ENCODE measurements at regions not wholly inside any gene's neighbourhood (a gene's known extent, or its start where the extent isn't known, plus 50 kb on each side); places are given as distances from the start of the nearest gene placed in this dataset.
"Not testable (repeated sequence)": the region's sequence is repeated elsewhere in the genome, so short reads cannot be mapped to it uniquely, and the experiment has no call there.

DNA sequence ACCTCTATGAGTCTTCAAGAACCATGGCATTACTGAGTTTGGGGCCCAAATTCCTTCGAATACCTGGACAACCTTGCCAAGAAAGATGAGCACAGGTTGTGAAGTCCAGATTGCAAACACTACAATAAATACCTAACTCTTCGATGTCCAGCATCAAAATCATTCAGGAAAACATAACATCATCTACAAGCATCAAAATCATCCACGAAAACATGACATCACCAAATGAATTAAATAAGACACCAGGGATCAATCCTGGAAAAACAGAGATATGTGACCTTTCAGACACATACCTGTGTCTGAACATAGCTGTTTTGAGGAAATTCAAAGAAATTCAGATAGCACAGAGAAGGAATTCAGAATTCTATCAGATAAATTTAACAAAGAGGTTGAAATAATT lies 262.0 kb upstream of the KITLG start:
- H3K9me3 ChIP-seq (ENCODE audit: control insufficient read depth, insufficient read depth, low read length), result peaks cover 19% of the 10 kb centered on the region
- no peak overlapping the region for H3K9ac ChIP-seq (ENCODE audit: low read depth, low read length)
- H3K36me3 ChIP-seq (ENCODE audit: insufficient read depth, low read length), result no peaks in the 10 kb centered on the region
- no peaks in the 10 kb centered on the region for H3K4me1 ChIP-seq (ENCODE audit: insufficient read depth, low read length)

DNA sequence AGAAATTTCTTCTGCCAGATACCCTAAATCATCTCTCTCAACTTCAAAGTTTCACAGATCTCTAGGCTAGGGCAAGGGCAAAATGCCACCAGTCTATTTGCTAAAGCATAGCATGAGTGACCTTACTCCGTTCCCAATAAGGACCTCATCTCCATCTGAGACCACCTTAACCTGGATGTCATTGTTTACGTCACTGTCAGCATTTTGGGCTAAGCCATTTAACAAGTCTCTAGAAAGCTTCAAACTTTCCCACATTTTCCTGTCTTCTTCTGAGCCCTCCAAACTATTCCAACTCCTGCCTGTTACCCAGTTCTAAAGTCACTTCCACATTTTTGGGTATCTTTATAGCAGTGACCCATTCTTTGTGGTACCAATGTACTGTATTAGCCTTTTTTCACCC lies 259.2 kb upstream of the KITLG start:
- H3K9ac ChIP-seq (ENCODE audit: low read depth, low read length), result no peak overlapping the region

GRCh38 chr12:88836156-88836555 lies 255.9 kb upstream of the KITLG start:
- H3K9me3 ChIP-seq (ENCODE audit: control insufficient read depth, insufficient read depth, low read length), result peaks cover 22% of the 10 kb centered on the region
- no peak overlapping the region for H3K9ac ChIP-seq (ENCODE audit: low read depth, low read length)
- H3K36me3 ChIP-seq (ENCODE audit: insufficient read depth, low read length), result no peaks in the 10 kb centered on the region
- H3K4me1 ChIP-seq (ENCODE audit: insufficient read depth, low read length), result peaks cover 7% of the 10 kb centered on the region; the same call in 1 of the 2 replicates

More for the DNA sequence above, 259.2 kb upstream of the KITLG start:
- no peaks in the 10 kb centered on the region for H3K4me1 ChIP-seq (ENCODE audit: insufficient read depth, low read length)
- H3K36me3 ChIP-seq (ENCODE audit: insufficient read depth, low read length), result no peaks in the 10 kb centered on the region
- H3K9me3 ChIP-seq (ENCODE audit: control insufficient read depth, insufficient read depth, low read length), result peaks cover 22% of the 10 kb centered on the region

GRCh38 chr12:88834226-88834625 lies 254.0 kb upstream of the KITLG start:
- no peak overlapping the region for H3K9ac ChIP-seq (ENCODE audit: low read depth, low read length)
- peaks cover 7% of the 10 kb centered on the region; the same call in 1 of the 2 replicates for H3K4me1 ChIP-seq (ENCODE audit: insufficient read depth, low read length)
- peaks cover 14% of the 10 kb centered on the region for H3K9me3 ChIP-seq (ENCODE audit: control insufficient read depth, insufficient read depth, low read length)

DNA sequence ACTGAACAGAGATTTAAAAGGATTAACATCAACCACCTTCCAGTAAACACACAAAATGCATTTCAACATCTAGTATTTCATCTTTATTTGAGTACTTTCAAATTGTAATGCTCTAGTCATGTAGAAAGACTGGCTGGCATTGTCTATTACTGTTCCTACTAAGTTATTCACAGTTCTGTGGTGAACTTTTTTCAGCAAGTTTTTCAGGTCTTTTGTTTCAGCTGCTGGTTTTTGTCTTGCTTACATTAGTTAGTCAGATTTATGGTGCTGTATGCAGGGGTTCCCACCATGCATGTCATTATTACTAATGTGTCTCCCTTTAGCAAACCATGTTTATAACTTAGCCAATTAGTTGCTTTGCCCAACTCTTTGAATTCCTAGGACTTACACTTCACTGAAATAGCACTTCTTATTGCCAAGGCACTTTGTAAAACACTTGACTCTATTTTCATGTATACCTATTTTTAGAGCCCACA lies 253.4 kb upstream of the KITLG start:
- H3K36me3 ChIP-seq (ENCODE audit: insufficient read depth, low read length), result no peaks in the 10 kb centered on the region
- H3K9ac ChIP-seq (ENCODE audit: low read depth, low read length), result no peak overlapping the region
- H3K4me1 ChIP-seq (ENCODE audit: insufficient read depth, low read length), result peaks cover 7% of the 10 kb centered on the region; the same call in 1 of the 2 replicates
- peaks cover 10% of the 10 kb centered on the region for H3K9me3 ChIP-seq (ENCODE audit: control insufficient read depth, insufficient read depth, low read length)

More at GRCh38 chr12:88834226-88834625, 254.0 kb upstream of the KITLG start:
- no peaks in the 10 kb centered on the region for H3K36me3 ChIP-seq (ENCODE audit: insufficient read depth, low read length)

DNA sequence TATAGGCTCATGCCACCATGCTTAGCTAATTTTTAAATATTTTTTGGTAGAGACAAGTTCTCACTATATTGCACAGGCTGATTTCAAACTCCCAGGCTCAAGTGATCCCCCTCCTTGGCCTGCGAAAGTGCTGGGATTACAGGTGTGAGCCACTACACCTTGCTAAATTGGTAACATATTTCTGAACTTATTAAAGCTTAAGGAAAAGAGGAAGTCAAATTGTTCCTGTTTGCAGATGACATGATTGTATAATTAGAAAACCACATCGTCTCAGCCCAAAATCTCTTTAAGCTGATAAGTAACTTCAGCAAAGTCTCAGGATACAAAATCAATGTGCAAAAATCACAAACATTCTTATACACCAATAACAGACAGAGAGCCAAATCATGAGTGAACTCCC lies 248.3 kb upstream of the KITLG start:
- not testable (repeated sequence) for H3K9me3 ChIP-seq (ENCODE audit: control insufficient read depth, insufficient read depth, low read length); H3K36me3 ChIP-seq (ENCODE audit: insufficient read depth, low read length); H3K9ac ChIP-seq (ENCODE audit: low read depth, low read length); H3K4me1 ChIP-seq (ENCODE audit: insufficient read depth, low read length)

DNA sequence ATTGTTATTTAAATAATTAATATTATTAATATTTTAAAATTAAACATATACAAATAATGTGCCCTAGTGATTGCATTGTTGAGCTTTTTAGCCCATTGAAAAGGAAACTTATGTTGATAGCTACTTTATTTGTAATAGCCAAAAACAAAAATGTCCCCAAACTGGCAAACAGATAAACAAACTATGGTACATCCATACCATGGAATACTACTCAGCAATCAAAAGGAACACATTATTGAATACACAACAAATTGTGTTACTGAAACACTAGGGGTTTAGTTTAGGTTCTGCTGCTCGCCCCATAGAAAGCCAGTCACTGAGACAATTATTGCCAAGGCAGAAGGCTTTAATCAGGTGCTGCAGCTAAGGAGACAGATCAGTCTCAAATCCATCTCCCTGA lies 239.7 kb upstream of the KITLG start:
- Histone ChIP-seq H3K9ac (ENCODE audit: low read depth, low read length) (no peak overlapping the region), H3K4me1 (ENCODE audit: insufficient read depth, low read length) (no peaks in the 10 kb centered on the region), H3K36me3 (ENCODE audit: insufficient read depth, low read length) (no peaks in the 10 kb centered on the region), H3K9me3 (ENCODE audit: control insufficient read depth, insufficient read depth, low read length) (no peaks in the 10 kb centered on the region; the same call in 1 of the 2 replicates)

GRCh38 chr12:88816201-88816600 lies 235.9 kb upstream of the KITLG start:
- H3K4me1 ChIP-seq (ENCODE audit: insufficient read depth, low read length), result no peaks in the 10 kb centered on the region

DNA sequence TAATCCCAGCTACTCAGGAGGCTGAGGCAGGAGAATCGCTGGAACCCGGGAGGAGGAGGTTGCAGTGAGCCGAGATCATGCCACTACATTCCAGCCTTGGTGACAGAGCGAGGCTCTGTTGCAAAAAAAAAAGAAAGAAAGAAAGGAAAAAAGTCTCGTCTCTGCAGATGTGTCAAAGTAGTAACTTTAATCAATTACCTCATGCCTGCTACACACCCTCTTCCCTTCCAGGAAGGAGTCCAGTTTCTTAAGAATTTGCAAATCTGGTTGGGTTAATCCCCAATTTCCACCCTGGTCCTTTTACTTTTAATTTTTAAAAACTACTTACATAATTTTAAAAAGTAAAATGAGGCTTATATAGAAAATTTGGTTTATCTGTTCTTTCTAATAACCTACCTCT lies 234.5 kb upstream of the KITLG start:
- Histone ChIP-seq H3K4me1 (ENCODE audit: insufficient read depth, low read length) (no peaks in the 10 kb centered on the region), H3K9me3 (ENCODE audit: control insufficient read depth, insufficient read depth, low read length) (no peaks in the 10 kb centered on the region; the same call in 1 of the 2 replicates), H3K36me3 (ENCODE audit: insufficient read depth, low read length) (no peaks in the 10 kb centered on the region), H3K9ac (ENCODE audit: low read depth, low read length) (no peak overlapping the region)

More at GRCh38 chr12:88816201-88816600, 235.9 kb upstream of the KITLG start:
- no peak overlapping the region for H3K9ac ChIP-seq (ENCODE audit: low read depth, low read length)
- no peaks in the 10 kb centered on the region for H3K36me3 ChIP-seq (ENCODE audit: insufficient read depth, low read length)
- no peaks in the 10 kb centered on the region; the same call in 1 of the 2 replicates for H3K9me3 ChIP-seq (ENCODE audit: control insufficient read depth, insufficient read depth, low read length)

- Histone ChIP-seq H3K9me3 (ENCODE audit: control insufficient read depth, insufficient read depth, low read length) (no peaks in the 10 kb centered on the region), H3K36me3 (ENCODE audit: insufficient read depth, low read length) (no peaks in the 10 kb centered on the region), H3K4me1 (ENCODE audit: insufficient read depth, low read length) (no peaks in the 10 kb centered on the region), H3K9ac (ENCODE audit: low read depth, low read length) (no peak overlapping the region)
Measured at GRCh38 chr12:88812610-88813009, 232.3 kb upstream of the KITLG start.

DNA sequence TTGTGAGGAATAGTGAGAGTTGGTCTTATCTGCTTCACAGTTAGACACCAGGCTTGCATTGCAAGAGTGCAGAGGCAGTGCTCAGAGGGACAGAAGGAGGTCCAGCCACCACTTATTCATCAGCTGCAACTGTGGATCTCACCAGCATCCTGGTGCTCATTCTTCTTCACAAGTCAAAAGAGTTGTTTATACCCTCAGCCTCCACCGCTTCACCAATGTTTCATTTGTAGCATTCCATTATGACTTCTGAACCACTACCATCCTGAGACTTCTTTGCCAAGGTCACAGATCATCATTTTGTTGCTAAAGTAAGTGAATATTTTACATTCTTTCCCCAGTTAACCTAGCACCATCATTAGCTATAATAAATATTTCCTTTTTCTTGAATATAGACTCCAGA lies 230.5 kb upstream of the KITLG start:
- no peaks in the 10 kb centered on the region for H3K36me3 ChIP-seq (ENCODE audit: insufficient read depth, low read length)
- H3K9me3 ChIP-seq (ENCODE audit: control insufficient read depth, insufficient read depth, low read length), result no peaks in the 10 kb centered on the region
- no peak overlapping the region for H3K9ac ChIP-seq (ENCODE audit: low read depth, low read length)
- no peaks in the 10 kb centered on the region for H3K4me1 ChIP-seq (ENCODE audit: insufficient read depth, low read length)

DNA sequence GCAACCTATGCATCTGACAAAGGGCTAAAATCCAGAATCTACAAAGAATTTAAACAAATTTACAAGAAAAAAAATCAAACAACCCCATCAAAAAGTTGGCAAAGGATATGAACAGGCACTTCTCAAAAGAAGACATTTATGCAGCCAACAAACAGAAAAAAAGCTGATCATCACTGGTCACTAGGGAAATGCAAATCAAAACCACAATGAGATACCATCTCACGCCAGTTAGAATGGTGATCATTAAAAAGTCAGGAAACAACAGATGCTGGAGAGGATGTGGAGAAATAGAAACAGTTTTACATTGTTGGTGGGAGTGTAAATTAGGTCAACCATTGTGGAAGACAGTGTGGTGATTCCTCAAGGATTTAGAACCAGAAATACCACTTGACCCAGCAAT lies 229.6 kb upstream of the KITLG start:
- H3K4me1 ChIP-seq (ENCODE audit: insufficient read depth, low read length); H3K9me3 ChIP-seq (ENCODE audit: control insufficient read depth, insufficient read depth, low read length); H3K9ac ChIP-seq (ENCODE audit: low read depth, low read length); H3K36me3 ChIP-seq (ENCODE audit: insufficient read depth, low read length): not testable (repeated sequence)

DNA sequence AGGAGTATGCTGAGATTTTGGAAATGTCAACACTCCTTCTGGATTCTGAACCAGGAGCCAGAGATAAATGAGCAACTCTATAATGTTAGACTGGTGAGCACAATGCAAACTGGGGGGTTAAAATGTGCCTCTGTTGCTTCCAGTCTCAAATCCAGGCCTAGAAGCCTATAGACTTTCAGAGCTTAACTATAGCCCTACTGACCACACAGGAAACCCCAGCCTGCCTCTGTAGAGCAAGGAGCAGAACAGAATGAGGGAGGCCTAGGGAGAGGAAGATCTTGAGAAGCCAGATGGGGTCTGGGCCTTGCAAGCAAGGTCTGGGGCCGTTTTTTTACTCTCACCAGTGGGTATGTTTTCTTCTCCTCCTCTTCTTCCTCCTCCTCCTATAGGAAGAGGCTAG lies 225.4 kb upstream of the KITLG start:
- no peaks in the 10 kb centered on the region for H3K4me1 ChIP-seq (ENCODE audit: insufficient read depth, low read length)
- H3K9me3 ChIP-seq (ENCODE audit: control insufficient read depth, insufficient read depth, low read length), result no peaks in the 10 kb centered on the region
- H3K9ac ChIP-seq (ENCODE audit: low read depth, low read length), result no peak overlapping the region
- no peaks in the 10 kb centered on the region for H3K36me3 ChIP-seq (ENCODE audit: insufficient read depth, low read length)

GRCh38 chr12:88805286-88805685 lies 225.0 kb upstream of the KITLG start:
- Histone ChIP-seq H3K4me1 (ENCODE audit: insufficient read depth, low read length) (no peaks in the 10 kb centered on the region), H3K36me3 (ENCODE audit: insufficient read depth, low read length) (no peaks in the 10 kb centered on the region), H3K9ac (ENCODE audit: low read depth, low read length) (no peak overlapping the region), H3K9me3 (ENCODE audit: control insufficient read depth, insufficient read depth, low read length) (no peaks in the 10 kb centered on the region)

DNA sequence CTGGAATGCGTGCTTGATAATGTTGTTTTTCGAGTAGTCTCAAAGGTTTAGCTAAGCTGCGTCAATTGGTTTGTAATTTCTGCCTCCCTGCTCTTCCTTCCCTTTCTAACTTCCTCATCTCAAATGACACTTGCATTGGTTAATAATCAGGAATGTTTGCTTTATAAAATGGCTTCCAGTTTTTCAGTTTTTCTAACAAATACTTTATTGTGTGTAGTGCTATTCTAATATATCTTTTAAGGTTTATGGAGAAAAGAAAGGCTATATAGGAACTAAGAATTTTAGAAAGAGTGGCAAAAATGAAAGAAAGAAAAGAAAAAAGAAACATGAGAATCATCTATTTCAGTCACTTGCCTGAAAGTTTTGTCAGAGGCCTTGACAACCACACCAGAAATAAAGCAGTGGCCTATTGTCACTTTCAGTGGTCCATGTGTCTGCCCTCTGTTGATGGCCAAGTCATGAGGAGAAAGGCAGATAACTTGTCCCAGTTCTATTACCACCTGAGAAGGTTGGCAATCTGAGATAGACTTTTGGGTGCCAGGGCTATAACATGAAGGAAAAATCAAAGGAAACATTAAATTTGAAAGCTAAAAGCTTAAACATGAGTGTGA lies 221.9 kb upstream of the KITLG start:
- Histone ChIP-seq H3K36me3 (ENCODE audit: insufficient read depth, low read length) (no peaks in the 10 kb centered on the region), H3K4me1 (ENCODE audit: insufficient read depth, low read length) (no peaks in the 10 kb centered on the region), H3K9me3 (ENCODE audit: control insufficient read depth, insufficient read depth, low read length) (no peaks in the 10 kb centered on the region), H3K9ac (ENCODE audit: low read depth, low read length) (no peak overlapping the region)
